Suprapubic skin (tissue), 4 donors: ENCODE measurements at regions not wholly inside any gene's neighbourhood (a gene's known extent, or its start where the extent isn't known, plus 50 kb on each side); places are given as distances from the start of the nearest gene placed in this dataset.
"Not testable (repeated sequence)": the region's sequence is repeated elsewhere in the genome, so short reads cannot be mapped to it uniquely, and the experiment has no call there.

Experiments used
- DNase-seq, 2 donors: peaks; one replicate each; pipeline ENCODE4 v3.0.0-alpha.2; 2019; ENCODE audit warnings: low spot score in 2 of 2
- H3K27ac ChIP-seq: fragments of 200-600 bp; sonication (generic); one replicate; pipeline ENCODE4 v1.5.1; 2019
- H3K27me3 ChIP-seq: fragments of 200-600 bp; sonication (generic); one replicate; pipeline ENCODE4 v1.5.1; 2019
- H3K36me3 ChIP-seq: fragments of 200-600 bp; sonication (generic); one replicate; pipeline ENCODE4 v1.5.1; 2019
- H3K4me1 ChIP-seq: fragments of 200-600 bp; sonication (generic); one replicate; pipeline ENCODE4 v1.5.1; 2019
- H3K4me3 ChIP-seq: fragments of 200-600 bp; sonication (generic); one replicate; pipeline ENCODE4 v1.5.1; 2019; ENCODE audit warnings: mild to moderate bottlenecking
- H3K9me3 ChIP-seq: fragments of 200-600 bp; sonication (generic); one replicate; pipeline ENCODE4 v1.5.1; 2019
- EP300 ChIP-seq: sonication (generic); formaldehyde crosslinking; IDR thresholded peaks from one replicate; pipeline ENCODE4 v1.6.1; 2017; ENCODE audit warnings: antibody characterized with exemption
- POLR2A ChIP-seq, 2 donors: fragments of 450-650 bp; IDR thresholded peaks; one replicate each; pipeline ENCODE4 v1.6.1; 2017; ENCODE audit warnings: antibody characterized with exemption in 2 of 2, mild to moderate bottlenecking in 2 of 2, moderate library complexity in 2 of 2
- POLR2AphosphoS5 ChIP-seq, 3 donors: sonication (generic); formaldehyde crosslinking; IDR thresholded peaks; one replicate each; pipeline ENCODE4 v1.6.1; 2017; ENCODE audit warnings: antibody characterized with exemption in 3 of 3
- WGBS: methylation state at CpG from one replicate; pipeline ENCODE4 v1.1.5; 2018; 5-methylcytosine and 5-hydroxymethylcytosine counted together
- TF ChIP-seq, protein P1 (sequence below), 2 donors: fragments of 200-600 bp in 1 of 2; fragments of 450-650 bp in 1 of 2; sonication (generic) in 1 of 2; IDR thresholded peaks; one replicate each; pipeline ENCODE4 v1.5.1; 2016 to 2019; ENCODE audit warnings: antibody characterized with exemption in 2 of 2, mild to moderate bottlenecking in 1 of 2, moderate library complexity in 1 of 2

DNA sequence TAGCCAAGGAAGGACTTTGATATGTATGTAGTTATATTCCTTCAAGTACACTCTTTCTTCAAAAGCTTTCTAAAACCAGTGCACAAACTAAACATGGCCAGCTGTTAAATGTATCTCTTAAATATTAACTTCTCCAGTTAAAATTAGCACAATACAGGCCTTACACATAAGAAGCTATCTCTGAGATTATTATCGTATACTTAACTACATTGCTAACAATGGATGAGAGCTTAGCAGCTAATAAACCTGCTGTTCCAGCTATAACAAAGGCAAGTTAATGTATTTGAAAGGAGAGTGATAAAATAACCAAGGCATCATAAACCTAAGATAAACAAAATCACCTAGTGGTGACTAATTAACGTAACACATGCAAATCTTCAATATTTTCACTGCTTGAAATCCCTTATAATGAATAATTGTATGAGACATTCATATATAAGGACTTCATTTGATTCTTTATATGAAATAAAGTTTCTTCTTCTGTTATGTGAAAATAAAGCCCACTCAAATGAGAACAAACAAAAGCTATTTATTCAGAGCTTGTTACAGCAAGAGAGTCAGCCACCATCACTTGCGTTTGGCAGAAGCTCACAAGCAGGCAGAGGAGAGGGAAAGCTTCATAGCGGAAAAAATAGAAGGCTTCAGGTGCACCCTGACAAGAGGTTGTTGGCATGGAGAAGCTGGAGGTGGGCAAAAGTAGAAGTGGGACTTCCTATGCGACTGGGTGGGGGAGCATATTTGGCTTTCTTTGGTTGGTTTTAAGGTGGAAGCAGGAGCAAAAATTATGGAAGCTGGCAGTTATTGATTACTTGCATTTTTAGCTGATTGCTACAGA is 274.1 kb upstream of the CHRM3 start:
- H3K4me1 ChIP-seq: no peaks in the 10 kb centered on the region
- 75% methylated on average over 5 of the region's 5 CpGs for WGBS
- H3K36me3 ChIP-seq: no peaks in the 10 kb centered on the region
- no peak for DNase-seq
- no peak overlapping the region for H3K27ac ChIP-seq
- no peaks in the 10 kb centered on the region for H3K27me3 ChIP-seq
- no peak overlapping the region for H3K4me3 ChIP-seq
- no peak for TF ChIP-seq POLR2A (IDR thresholded peaks at IDR 0.05)
- TF ChIP-seq EP300: no peak
- TF ChIP-seq POLR2AphosphoS5 (IDR thresholded peaks at IDR 0.05): no peak
- TF ChIP-seq, protein P1, sequence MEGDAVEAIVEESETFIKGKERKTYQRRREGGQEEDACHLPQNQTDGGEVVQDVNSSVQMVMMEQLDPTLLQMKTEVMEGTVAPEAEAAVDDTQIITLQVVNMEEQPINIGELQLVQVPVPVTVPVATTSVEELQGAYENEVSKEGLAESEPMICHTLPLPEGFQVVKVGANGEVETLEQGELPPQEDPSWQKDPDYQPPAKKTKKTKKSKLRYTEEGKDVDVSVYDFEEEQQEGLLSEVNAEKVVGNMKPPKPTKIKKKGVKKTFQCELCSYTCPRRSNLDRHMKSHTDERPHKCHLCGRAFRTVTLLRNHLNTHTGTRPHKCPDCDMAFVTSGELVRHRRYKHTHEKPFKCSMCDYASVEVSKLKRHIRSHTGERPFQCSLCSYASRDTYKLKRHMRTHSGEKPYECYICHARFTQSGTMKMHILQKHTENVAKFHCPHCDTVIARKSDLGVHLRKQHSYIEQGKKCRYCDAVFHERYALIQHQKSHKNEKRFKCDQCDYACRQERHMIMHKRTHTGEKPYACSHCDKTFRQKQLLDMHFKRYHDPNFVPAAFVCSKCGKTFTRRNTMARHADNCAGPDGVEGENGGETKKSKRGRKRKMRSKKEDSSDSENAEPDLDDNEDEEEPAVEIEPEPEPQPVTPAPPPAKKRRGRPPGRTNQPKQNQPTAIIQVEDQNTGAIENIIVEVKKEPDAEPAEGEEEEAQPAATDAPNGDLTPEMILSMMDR (IDR thresholded peaks at IDR 0.05): no peak
- H3K9me3 ChIP-seq: no peaks in the 10 kb centered on the region

DNA sequence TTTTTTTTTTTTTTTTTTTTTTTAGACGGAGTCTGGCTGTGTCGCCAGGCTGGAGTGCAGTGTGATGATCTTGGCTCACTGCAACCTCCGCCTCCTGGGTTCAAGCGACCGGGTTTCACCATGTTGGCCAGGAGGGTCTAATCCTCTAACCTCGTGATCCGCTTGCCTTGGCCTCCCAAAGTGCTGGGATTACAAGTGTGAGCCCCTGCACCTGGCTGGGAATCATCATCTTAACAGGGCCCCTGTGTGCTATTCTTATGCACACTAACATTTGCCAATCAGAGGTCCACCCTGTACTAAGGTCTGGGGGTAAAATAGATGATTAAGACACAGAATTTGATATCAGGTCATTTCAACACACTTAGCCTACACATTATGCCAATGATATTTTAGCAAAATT is 278.7 kb upstream of the CHRM3 start:
- H3K27me3 ChIP-seq: no peaks in the 10 kb centered on the region
- no peaks in the 10 kb centered on the region for H3K36me3 ChIP-seq
- DNase-seq: no peak
- no peak for TF ChIP-seq POLR2AphosphoS5 (IDR thresholded peaks at IDR 0.05)
- no peaks in the 10 kb centered on the region for H3K9me3 ChIP-seq
- 79% methylated on average over 7 of the region's 7 CpGs for WGBS
- H3K4me3 ChIP-seq: no peak overlapping the region
- no peaks in the 10 kb centered on the region for H3K4me1 ChIP-seq
- H3K27ac ChIP-seq: no peak overlapping the region

DNA sequence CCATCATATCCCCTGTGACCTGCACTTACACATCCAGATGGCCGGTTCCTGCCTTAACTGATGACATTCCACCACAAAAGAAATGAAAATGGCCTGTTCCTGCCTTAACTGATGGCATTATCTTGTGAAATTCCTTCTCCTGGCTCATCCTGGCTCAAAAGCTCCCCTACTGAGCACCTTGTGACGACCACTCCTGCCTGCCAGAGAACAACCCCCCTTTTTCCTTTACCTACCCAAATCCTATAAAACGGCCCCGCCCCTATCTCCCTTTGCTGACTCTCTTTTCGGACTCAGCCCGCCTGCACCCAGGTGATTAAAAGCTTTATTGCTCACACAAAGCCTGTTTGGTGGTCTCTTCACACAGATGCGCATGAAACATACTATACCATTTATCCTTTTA is 279.7 kb upstream of the CHRM3 start:
- not testable (repeated sequence) for H3K27ac ChIP-seq, DNase-seq, H3K27me3 ChIP-seq, H3K36me3 ChIP-seq, H3K4me3 ChIP-seq, H3K4me1 ChIP-seq, H3K9me3 ChIP-seq
- 67% methylated on average over 7 of the region's 7 CpGs for WGBS

DNA sequence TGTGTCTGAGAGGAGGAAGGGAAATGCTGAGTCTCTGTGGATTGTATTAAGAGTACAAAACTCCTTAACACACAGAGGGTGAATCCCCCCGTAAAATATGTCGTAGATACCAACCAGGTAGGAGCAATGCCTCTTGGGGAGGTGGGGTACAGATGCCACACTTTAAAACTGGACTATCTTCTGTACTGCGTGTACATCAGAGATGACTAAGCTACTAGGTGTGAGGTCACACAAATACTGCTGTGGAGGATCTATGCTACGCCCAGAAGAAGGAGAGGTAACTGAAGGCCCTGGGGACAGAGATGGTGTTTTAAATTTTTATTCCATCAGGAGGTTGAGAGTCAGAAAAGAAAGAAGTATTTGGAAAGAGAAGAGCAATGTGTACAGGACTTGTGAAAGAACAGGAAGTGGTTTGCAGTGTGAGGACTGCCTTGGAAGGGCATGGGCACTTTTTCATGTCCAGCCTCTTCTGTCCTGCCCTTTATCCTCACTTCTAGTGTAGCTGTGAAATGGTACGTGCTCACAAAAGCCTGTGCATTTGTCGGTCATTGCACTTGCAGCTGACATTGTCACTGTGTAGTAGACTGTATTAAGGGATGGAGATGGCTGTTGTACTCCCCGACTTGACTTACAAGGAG is 287.8 kb upstream of the CHRM3 start:
- 77% methylated on average over 7 of the region's 7 CpGs for WGBS
- DNase-seq: no peak
- H3K27me3 ChIP-seq: no peaks in the 10 kb centered on the region
- H3K27ac ChIP-seq: no peak overlapping the region
- TF ChIP-seq, protein P1 (IDR thresholded peaks at IDR 0.05): no peak
- TF ChIP-seq POLR2A (IDR thresholded peaks at IDR 0.05): no peak
- TF ChIP-seq EP300: no peak
- no peak for TF ChIP-seq POLR2AphosphoS5 (IDR thresholded peaks at IDR 0.05)
- H3K36me3 ChIP-seq: no peaks in the 10 kb centered on the region
- H3K9me3 ChIP-seq: no peaks in the 10 kb centered on the region
- no peak overlapping the region for H3K4me3 ChIP-seq
- H3K4me1 ChIP-seq: no peaks in the 10 kb centered on the region

DNA sequence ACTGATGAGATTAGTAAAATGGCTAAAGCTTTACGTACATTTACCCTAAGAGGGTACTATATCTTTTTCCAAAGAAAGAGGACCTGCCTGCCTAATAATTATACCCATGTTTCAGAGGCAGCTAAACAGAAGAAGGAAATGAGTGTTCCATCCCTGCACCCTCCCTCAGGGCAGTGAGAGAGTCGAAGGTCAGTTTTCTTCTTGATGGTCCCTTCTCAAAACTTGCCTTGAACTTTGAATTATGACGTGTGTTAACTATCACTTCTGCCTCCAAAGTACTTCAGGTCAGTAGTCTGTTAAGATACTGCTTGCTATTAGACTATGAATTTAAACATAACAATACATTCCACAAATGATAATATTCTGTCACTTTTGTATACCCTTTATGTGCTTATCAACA is 294.8 kb upstream of the CHRM3 start:
- 53% methylated on average over 3 of the region's 3 CpGs for WGBS
- TF ChIP-seq EP300: no peak
- TF ChIP-seq, protein P1 (IDR thresholded peaks at IDR 0.05): no peak
- TF ChIP-seq POLR2A (IDR thresholded peaks at IDR 0.05): no peak
- no peak for TF ChIP-seq POLR2AphosphoS5 (IDR thresholded peaks at IDR 0.05)
- Histone ChIP-seq H3K27me3 (no peaks in the 10 kb centered on the region), H3K4me1 (no peaks in the 10 kb centered on the region), H3K27ac (no peak overlapping the region), H3K9me3 (no peaks in the 10 kb centered on the region), H3K36me3 (no peaks in the 10 kb centered on the region), H3K4me3 (no peak overlapping the region)
- no peak for DNase-seq

DNA sequence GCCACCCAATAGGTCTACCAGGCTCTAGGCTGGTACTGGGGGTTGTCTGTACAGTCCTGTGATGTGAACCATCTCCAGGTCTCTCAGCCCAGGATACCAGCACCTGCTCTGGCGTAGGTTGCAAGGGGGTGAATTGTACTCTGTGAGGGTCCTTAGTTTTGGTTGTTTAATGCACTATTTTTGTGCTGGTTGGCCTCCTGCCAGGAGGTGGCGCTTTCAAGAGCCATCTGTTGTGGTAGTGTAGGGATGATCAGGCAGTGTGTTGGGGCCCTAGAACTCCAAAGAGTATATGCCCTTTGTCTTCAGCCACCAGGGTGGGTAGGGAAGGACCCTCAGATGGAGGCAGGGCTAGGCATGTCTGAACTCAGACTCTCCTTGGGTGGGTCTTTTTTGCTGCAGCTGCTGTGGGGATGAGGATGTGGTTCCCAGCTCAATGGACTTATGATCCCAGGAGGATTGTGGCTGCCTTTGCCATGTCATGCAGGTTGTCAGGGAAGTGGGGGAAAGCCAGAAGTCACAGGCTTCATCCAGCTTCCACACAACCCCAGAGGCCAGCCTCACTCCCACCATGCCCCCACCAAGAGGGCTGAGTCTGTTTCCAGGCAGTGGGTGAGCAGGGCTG is 301.8 kb upstream of the CHRM3 start:
- Histone ChIP-seq H3K4me3 (no peak overlapping the region), H3K4me1 (no peaks in the 10 kb centered on the region), H3K36me3 (no peaks in the 10 kb centered on the region), H3K27me3 (no peaks in the 10 kb centered on the region), H3K9me3 (no peaks in the 10 kb centered on the region), H3K27ac (no peak overlapping the region)
- TF ChIP-seq, protein P1 (IDR thresholded peaks at IDR 0.05): no peak
- TF ChIP-seq EP300 (no peak), POLR2A (IDR thresholded peaks at IDR 0.05) (no peak), POLR2AphosphoS5 (IDR thresholded peaks at IDR 0.05) (no peak)
- DNase-seq: no peak
- 88% methylated on average over 2 of the region's 2 CpGs for WGBS

DNA sequence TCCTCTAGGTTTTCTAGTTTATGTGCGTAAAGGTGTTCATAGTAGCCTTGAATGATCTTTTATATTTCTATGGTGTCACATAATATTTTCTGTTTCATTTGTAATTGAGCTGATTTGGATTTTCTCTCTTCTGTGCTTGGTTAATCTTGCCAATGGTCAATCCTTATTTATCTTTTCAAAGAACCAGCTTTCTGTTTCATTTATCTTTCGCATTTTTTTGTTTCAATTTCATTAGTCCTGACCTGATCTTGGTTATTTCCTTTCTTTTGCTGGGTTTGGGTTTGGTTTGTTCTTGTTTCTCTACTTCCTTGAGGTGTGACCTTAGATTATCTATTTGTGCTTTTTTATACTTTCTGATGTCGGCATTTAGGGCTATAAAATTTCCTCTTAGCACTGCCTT is 304.4 kb upstream of the CHRM3 start:
- not testable (repeated sequence) for H3K27ac ChIP-seq, H3K27me3 ChIP-seq, H3K36me3 ChIP-seq, DNase-seq, H3K4me3 ChIP-seq, H3K9me3 ChIP-seq, H3K4me1 ChIP-seq
- 83% methylated on average over 3 of the region's 3 CpGs for WGBS
